B cell (primary cell): ENCODE measurements at regions not wholly inside any gene's neighbourhood (a gene's known extent, or its start where the extent isn't known, plus 50 kb on each side); places are given as distances from the start of the nearest gene placed in this dataset.

ENCODE experiments used
- ATAC-seq: fragments of 200-7000 bp; cut with Tn5 transposase; one replicate; pipeline ENCODE4 v1.10.0; 2021; ENCODE audit warnings: low read depth, mild to moderate bottlenecking, moderate number of reproducible peaks, moderate library complexity
- CTCF ChIA-PET: fragments of 350-600 bp; sonication (Branson Sonifier 250); formaldehyde crosslinking; loops from one replicate; lab custom pipeline; 2021; ENCODE audit warnings: antibody characterized with exemption, inconsistent platforms; lab: Charles Lee
- POLR2A ChIA-PET: fragments of 350-600 bp; sonication (Branson Sonifier 250); formaldehyde crosslinking; loops from one replicate; lab custom pipeline; 2021; ENCODE audit warnings: antibody characterized with exemption; lab: Charles Lee
- DNase-seq: peaks from one replicate; pipeline ENCODE4 v3.0.0; 2013
- H2AFZ ChIP-seq: 2 replicates; pipeline ENCODE4 v1.6.1; 2012; ENCODE audit warnings: mild to moderate bottlenecking, low read depth, low read length; ENCODE audit not compliant: insufficient read depth, poor library complexity, severe bottlenecking
- H3K27ac ChIP-seq, 2 donors: 1 replicate in 1 of 2; 2 replicates in 1 of 2; pipeline ENCODE4 v1.5.1; 2012 to 2013; ENCODE audit warnings: low read length in 2 of 2, mild to moderate bottlenecking in 2 of 2, moderate library complexity in 1 of 2
- H3K27me3 ChIP-seq, 4 experiments: fragments of 200-600 bp in 1 of 4; sonication (generic) in 1 of 4; replicated peaks in 1 of 4; 1 replicate in 2 of 4; 2 replicates in 2 of 4; pipeline versions ENCODE4 v1.6.1 to v1.7.0; 2013 to 2016; ENCODE audit warnings: low read length in 3 of 4, mild to moderate bottlenecking in 2 of 4, mixed read lengths in 1 of 4, moderate library complexity in 1 of 4; ENCODE audit not compliant: insufficient read depth in 4 of 4, control insufficient read depth in 3 of 4; ENCODE audit errors: control extremely low read depth in 1 of 4
- H3K36me3 ChIP-seq, 2 experiments: replicated peaks in 1 of 2; 1 replicate in 1 of 2; 2 replicates in 1 of 2; pipeline versions ENCODE4 v1.6.1 to v1.7.1; 2013; ENCODE audit warnings: low read length in 1 of 2; ENCODE audit not compliant: insufficient read depth in 2 of 2, control insufficient read depth in 1 of 2; ENCODE audit errors: control extremely low read depth in 1 of 2, extremely low read depth in 1 of 2
- H3K4me1 ChIP-seq, 2 donors: fragments of 200-600 bp in 1 of 2; sonication (generic) in 1 of 2; 1 replicate in 1 of 2; 2 replicates in 1 of 2; pipeline versions ENCODE4 v1.5.1 to v1.6.1; 2013 to 2017; ENCODE audit warnings: low read length in 2 of 2; ENCODE audit not compliant: control insufficient read depth in 2 of 2, insufficient read depth in 2 of 2
- H3K4me2 ChIP-seq: replicated peaks from 2 replicates; pipeline ENCODE3; 2012; ENCODE audit warnings: mild to moderate bottlenecking, low read depth, low read length; ENCODE audit not compliant: poor library complexity, severe bottlenecking
- H3K4me3 ChIP-seq, 5 experiments: fragments of 200-600 bp in 1 of 5; sonication (generic) in 1 of 5; 1 replicate in 3 of 5; 2 replicates in 2 of 5; pipeline versions ENCODE4 v1.5.1 to v1.7.0; 2011 to 2016; ENCODE audit warnings: low read length in 4 of 5, mild to moderate bottlenecking in 4 of 5, low read depth in 2 of 5, control low read depth in 1 of 5, moderate library complexity in 1 of 5; ENCODE audit not compliant: insufficient read depth in 1 of 5; ENCODE audit errors: control extremely low read depth in 1 of 5, extremely low read depth in 1 of 5
- H3K79me2 ChIP-seq: fragments of 200-600 bp; sonication (generic); one replicate; pipeline ENCODE4 v1.6.0; 2016; ENCODE audit warnings: low read length; ENCODE audit not compliant: control insufficient read depth, insufficient read depth
- H3K9ac ChIP-seq: fragments of 200-600 bp; sonication (generic); 2 replicates; pipeline ENCODE4 v1.6.1; 2017; ENCODE audit warnings: mild to moderate bottlenecking, low read length, moderate library complexity
- H3K9me3 ChIP-seq, 3 donors: one replicate each; pipeline versions ENCODE4 v1.6.1 to v1.7.1; 2013; ENCODE audit warnings: low read length in 2 of 3; ENCODE audit not compliant: control insufficient read depth in 2 of 3, insufficient read depth in 1 of 3; ENCODE audit errors: control extremely low read depth in 1 of 3
- H4K20me1 ChIP-seq: 2 replicates; pipeline ENCODE4 v1.6.0; 2012; ENCODE audit warnings: mild to moderate bottlenecking, low read length; ENCODE audit not compliant: insufficient read depth, control insufficient read depth, poor library complexity, severe bottlenecking
- H3K27ac Mint-ChIP-seq: one replicate; pipeline ENCODE4 v1.8.0; 2021; ENCODE audit warnings: mixed read lengths
- H3K27me3 Mint-ChIP-seq: one replicate; pipeline ENCODE4 v1.8.0; 2021; ENCODE audit warnings: mixed read lengths
- H3K4me1 Mint-ChIP-seq: one replicate; pipeline ENCODE4 v1.8.0; 2021; ENCODE audit warnings: mixed read lengths
- H3K4me3 Mint-ChIP-seq: one replicate; pipeline ENCODE4 v1.8.0; 2021; ENCODE audit warnings: mixed read lengths
- H3K9me3 Mint-ChIP-seq: one replicate; pipeline ENCODE4 v1.8.0; 2022; ENCODE audit warnings: mixed read lengths; ENCODE audit not compliant: insufficient read depth
- EZH2 ChIP-seq: IDR thresholded peaks from 2 replicates; pipeline ENCODE4 v1.6.1; 2012; ENCODE audit warnings: borderline replicate concordance, low read depth, mild to moderate bottlenecking, moderate library complexity, low read length; ENCODE audit not compliant: insufficient read depth, poor library complexity, severe bottlenecking
- WGBS: methylation state at CpG from one replicate; pipeline ENCODE4 v1.1.5; 2013; ENCODE audit warnings: missing lambda C conversion rate; ENCODE audit not compliant: insufficient coverage; 5-methylcytosine and 5-hydroxymethylcytosine counted together
- intact Hi-C: fragments of 100-400 bp; cut with micrococcal nuclease; formaldehyde crosslinking; loops from one replicate; pipeline ENCODE4 v1.10.0; 2022
- TF ChIP-seq, protein P1 (sequence below): fragments of 200-600 bp; IDR thresholded peaks from one replicate; pipeline ENCODE4 v1.8.0; 2022; ENCODE audit warnings: antibody characterized with exemption, mild to moderate bottlenecking

DNA sequence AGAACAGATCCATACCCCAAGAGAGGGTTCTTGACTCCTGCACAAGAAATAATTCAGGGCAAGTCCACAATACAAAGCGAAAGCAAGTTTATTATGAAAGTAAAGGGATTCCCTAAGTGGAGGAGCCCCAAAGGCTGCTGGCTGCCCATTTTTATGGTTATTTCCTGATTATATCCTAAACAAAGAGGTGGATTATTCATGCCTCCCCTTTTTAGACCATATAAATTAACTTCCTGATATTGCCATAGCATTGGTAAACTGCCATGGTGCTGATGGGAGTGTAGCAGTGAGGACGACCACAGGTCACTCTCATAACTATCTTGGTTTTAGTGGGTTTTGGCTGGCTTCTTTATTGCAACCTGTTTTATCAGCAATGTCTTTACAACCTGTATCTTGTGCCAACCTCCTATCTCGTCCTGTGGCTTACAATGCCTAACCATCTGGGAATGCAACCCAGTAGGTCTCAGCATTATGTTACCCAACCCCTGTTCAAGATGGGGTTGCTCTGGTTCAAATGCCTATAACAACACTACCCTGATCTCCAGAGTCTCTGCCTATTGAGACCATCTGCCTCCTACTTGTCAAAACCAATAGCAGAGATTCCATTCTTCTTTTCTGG, 154.4 kb upstream of the GRAMD2B start:
- Histone ChIP-seq H3K36me3 (no peaks in the 10 kb centered on the region), H2AFZ (no peak overlapping the region), H3K4me2 (no peak overlapping the region), H4K20me1 (no peaks in the 10 kb centered on the region), H3K27me3 (no peaks in the 10 kb centered on the region), H3K79me2 (no peaks in the 10 kb centered on the region), H3K27ac (no peak overlapping the region), H3K9me3 (peaks cover 0 to 8% (median 0%) of the 10 kb centered on the region in 3 donors), H3K4me1 (no peaks in the 10 kb centered on the region), H3K4me3 (no peak overlapping the region), H3K9ac (no peak overlapping the region)
- no peak for DNase-seq
- intact Hi-C loops, result no loop called here
- 83% methylated on average over 2 of the region's 3 CpGs for WGBS
- Mint-ChIP-seq H3K4me3 (no peak overlapping the region), H3K27me3 (peaks cover 3% of the 10 kb centered on the region), H3K4me1 (no peaks in the 10 kb centered on the region), H3K27ac (no peak overlapping the region), H3K9me3 (no peaks in the 10 kb centered on the region)
- TF ChIP-seq, protein P1, sequence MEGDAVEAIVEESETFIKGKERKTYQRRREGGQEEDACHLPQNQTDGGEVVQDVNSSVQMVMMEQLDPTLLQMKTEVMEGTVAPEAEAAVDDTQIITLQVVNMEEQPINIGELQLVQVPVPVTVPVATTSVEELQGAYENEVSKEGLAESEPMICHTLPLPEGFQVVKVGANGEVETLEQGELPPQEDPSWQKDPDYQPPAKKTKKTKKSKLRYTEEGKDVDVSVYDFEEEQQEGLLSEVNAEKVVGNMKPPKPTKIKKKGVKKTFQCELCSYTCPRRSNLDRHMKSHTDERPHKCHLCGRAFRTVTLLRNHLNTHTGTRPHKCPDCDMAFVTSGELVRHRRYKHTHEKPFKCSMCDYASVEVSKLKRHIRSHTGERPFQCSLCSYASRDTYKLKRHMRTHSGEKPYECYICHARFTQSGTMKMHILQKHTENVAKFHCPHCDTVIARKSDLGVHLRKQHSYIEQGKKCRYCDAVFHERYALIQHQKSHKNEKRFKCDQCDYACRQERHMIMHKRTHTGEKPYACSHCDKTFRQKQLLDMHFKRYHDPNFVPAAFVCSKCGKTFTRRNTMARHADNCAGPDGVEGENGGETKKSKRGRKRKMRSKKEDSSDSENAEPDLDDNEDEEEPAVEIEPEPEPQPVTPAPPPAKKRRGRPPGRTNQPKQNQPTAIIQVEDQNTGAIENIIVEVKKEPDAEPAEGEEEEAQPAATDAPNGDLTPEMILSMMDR, result no peak
- TF ChIP-seq EZH2, result no peak
- ChIA-PET POLR2A (no interaction called here), CTCF (no interaction called here)
- no peak for ATAC-seq

DNA sequence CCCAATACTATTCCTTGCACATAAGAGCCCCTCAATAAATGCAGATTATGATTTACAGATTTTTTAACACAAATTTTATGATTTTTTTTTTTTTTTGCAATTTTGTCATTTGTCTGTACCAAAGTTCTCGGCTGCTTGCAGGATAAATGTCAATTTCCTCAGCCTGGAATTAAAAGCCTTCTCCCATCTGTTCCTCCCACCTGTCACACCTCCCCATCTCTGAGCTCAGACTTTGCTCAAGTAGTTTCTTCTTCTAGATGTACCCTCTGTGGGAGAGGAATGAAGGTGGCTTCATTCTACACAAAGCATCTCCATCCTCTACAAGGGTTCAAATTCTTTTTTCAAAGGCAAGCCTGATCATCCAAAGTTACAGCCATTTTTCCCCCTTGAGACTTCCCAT, 153.7 kb upstream of the GRAMD2B start:
- Histone ChIP-seq H3K4me3 (no peak overlapping the region), H3K9me3 (peaks cover 0 to 8% (median 0%) of the 10 kb centered on the region in 3 donors), H3K36me3 (no peaks in the 10 kb centered on the region), H4K20me1 (no peaks in the 10 kb centered on the region), H3K27me3 (no peaks in the 10 kb centered on the region), H3K4me1 (no peaks in the 10 kb centered on the region), H2AFZ (no peak overlapping the region), H3K79me2 (no peaks in the 10 kb centered on the region), H3K4me2 (no peak overlapping the region), H3K27ac (no peak overlapping the region), H3K9ac (no peak overlapping the region)
- intact Hi-C loops, result no loop called here
- Mint-ChIP-seq H3K9me3 (no peaks in the 10 kb centered on the region), H3K4me1 (no peaks in the 10 kb centered on the region), H3K27ac (no peak overlapping the region), H3K27me3 (peaks cover 3% of the 10 kb centered on the region), H3K4me3 (no peak overlapping the region)
- POLR2A ChIA-PET, result no interaction called here
- WGBS, result 100% methylated on average over 1 of the region's 1 CpG
- ATAC-seq, result no peak
- no peak for DNase-seq
- TF ChIP-seq, protein P1, result no peak
- TF ChIP-seq EZH2, result no peak
- CTCF ChIA-PET, result no interaction called here
